GM19025 (cell line): ENCODE measurements at regions not wholly inside any gene's neighbourhood (a gene's known extent, or its start where the extent isn't known, plus 50 kb on each side); places are given as distances from the start of the nearest gene placed in this dataset.
"Not testable (repeated sequence)": the region's sequence is repeated elsewhere in the genome, so short reads cannot be mapped to it uniquely, and the experiment has no call there.

Source experiments
- ATAC-seq: cut with Tn5 transposase; IDR thresholded peaks from one replicate; pipeline ENCODE4 v1.9.1; 2021; ENCODE audit warnings: mild to moderate bottlenecking, low read depth, moderate library complexity; ENCODE audit not compliant: unreplicated experiment

GRCh38 chr12:89781156-89781555 lies 72.5 kb upstream of the ATP2B1 start:
- ATAC-seq = no peak

- ATAC-seq = no peak
These were observed 70.5 kb upstream of the ATP2B1 start for GRCh38 chr12:89779090-89779489.

- ATAC-seq = no peak
These were observed 69.2 kb upstream of the ATP2B1 start for GRCh38 chr12:89777733-89778379.

GRCh38 chr12:89775986-89776365 lies 67.3 kb upstream of the ATP2B1 start:
- no peak for ATAC-seq

GRCh38 chr12:89775063-89775985 lies 66.7 kb upstream of the ATP2B1 start:
- ATAC-seq = no peak

- no peak for ATAC-seq
These were observed 66.0 kb upstream of the ATP2B1 start for GRCh38 chr12:89774645-89775044.

- no peak for ATAC-seq
These were observed 61.8 kb upstream of the ATP2B1 start for GRCh38 chr12:89770391-89770790.

GRCh38 chr12:89769483-89769818 lies 60.8 kb upstream of the ATP2B1 start:
- ATAC-seq = no peak

GRCh38 chr12:89768586-89769482 lies 60.2 kb upstream of the ATP2B1 start:
- no peak for ATAC-seq

- peak; percentile 81 for ATAC-seq
These were observed 57.6 kb upstream of the ATP2B1 start for GRCh38 chr12:89765959-89766824.

- ATAC-seq = not testable (repeated sequence)
These were observed 55.5 kb upstream of the ATP2B1 start for GRCh38 chr12:89764164-89764563.

GRCh38 chr12:89762498-89763170 lies 54.0 kb upstream of the ATP2B1 start:
- ATAC-seq = no peak

- ATAC-seq = no peak
These were observed 52.1 kb upstream of the ATP2B1 start for GRCh38 chr12:89760783-89761182.
